Adrenal gland (tissue), 5 donors: ENCODE measurements at regions not wholly inside any gene's neighbourhood (a gene's known extent, or its start where the extent isn't known, plus 50 kb on each side); places are given as distances from the start of the nearest gene placed in this dataset.

Experiments
- POLR2A ChIP-seq, 2 donors: fragments of 450-650 bp; IDR thresholded peaks; one replicate each; pipeline ENCODE4 v1.6.1; 2017; ENCODE audit warnings: antibody characterized with exemption in 2 of 2, mild to moderate bottlenecking in 2 of 2, moderate library complexity in 1 of 2
- TF ChIP-seq, protein P1 (sequence below), 6 experiments: fragments of 450-650 bp in 4 of 6; fragments of 200-600 bp in 2 of 6; sonication (generic) in 1 of 6; IDR thresholded peaks; 1 replicate in 5 of 6; 2 replicates in 1 of 6; pipeline versions ENCODE4 v1.5.1 to v1.8.0; 2016 to 2021; ENCODE audit warnings: antibody characterized with exemption in 6 of 6, mild to moderate bottlenecking in 2 of 6, moderate library complexity in 1 of 6
- donor health status: DM: no; HTN: no; CAD: no.

DNA sequence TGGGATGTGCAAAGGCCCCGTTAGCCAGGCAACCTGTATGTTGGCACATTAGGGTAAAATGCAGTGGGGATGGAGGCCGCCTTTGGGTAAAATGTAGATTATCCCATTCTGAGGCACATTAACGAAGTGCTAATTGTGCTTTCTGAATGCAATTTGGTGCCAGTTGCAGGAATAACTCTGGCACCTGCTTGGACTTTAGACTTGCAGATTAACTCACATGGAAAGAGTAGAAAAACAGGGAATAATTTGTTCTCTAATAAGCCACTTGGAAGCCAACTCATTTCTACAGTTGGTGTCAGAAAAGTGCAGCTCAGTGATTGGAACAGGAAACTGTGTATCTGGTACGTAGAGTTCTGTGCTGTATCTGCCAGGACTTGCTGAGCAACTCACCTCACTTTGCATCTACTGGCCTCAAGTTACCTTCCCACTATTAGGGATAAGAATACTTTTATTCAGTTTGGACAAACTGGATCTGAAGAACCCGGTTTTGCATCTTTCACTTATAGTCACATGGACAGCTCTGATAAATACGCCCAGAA lies 377.4 kb upstream of the PODXL start:
- TF ChIP-seq, protein P1, sequence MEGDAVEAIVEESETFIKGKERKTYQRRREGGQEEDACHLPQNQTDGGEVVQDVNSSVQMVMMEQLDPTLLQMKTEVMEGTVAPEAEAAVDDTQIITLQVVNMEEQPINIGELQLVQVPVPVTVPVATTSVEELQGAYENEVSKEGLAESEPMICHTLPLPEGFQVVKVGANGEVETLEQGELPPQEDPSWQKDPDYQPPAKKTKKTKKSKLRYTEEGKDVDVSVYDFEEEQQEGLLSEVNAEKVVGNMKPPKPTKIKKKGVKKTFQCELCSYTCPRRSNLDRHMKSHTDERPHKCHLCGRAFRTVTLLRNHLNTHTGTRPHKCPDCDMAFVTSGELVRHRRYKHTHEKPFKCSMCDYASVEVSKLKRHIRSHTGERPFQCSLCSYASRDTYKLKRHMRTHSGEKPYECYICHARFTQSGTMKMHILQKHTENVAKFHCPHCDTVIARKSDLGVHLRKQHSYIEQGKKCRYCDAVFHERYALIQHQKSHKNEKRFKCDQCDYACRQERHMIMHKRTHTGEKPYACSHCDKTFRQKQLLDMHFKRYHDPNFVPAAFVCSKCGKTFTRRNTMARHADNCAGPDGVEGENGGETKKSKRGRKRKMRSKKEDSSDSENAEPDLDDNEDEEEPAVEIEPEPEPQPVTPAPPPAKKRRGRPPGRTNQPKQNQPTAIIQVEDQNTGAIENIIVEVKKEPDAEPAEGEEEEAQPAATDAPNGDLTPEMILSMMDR (IDR thresholded peaks at IDR 0.05) = no peak
- no peak for TF ChIP-seq POLR2A (IDR thresholded peaks at IDR 0.05)
